Esophagus squamous epithelium (tissue), 4 donors: ENCODE measurements at regions not wholly inside any gene's neighbourhood (a gene's known extent, or its start where the extent isn't known, plus 50 kb on each side); places are given as distances from the start of the nearest gene placed in this dataset.

Source experiments
- POLR2A ChIP-seq, 4 donors: fragments of 450-650 bp; IDR thresholded peaks; one replicate each; pipeline ENCODE4 v1.6.1; 2017; ENCODE audit warnings: antibody characterized with exemption in 4 of 4, mild to moderate bottlenecking in 4 of 4, moderate library complexity in 3 of 4
- TF ChIP-seq, protein P1 (sequence below), 6 experiments: fragments of 450-650 bp in 4 of 6; fragments of 200-600 bp in 2 of 6; sonication (generic) in 2 of 6; IDR thresholded peaks; one replicate each; pipeline ENCODE4 v1.5.1; 2016 to 2019; ENCODE audit warnings: antibody characterized with exemption in 6 of 6, mild to moderate bottlenecking in 4 of 6, moderate library complexity in 4 of 6

DNA sequence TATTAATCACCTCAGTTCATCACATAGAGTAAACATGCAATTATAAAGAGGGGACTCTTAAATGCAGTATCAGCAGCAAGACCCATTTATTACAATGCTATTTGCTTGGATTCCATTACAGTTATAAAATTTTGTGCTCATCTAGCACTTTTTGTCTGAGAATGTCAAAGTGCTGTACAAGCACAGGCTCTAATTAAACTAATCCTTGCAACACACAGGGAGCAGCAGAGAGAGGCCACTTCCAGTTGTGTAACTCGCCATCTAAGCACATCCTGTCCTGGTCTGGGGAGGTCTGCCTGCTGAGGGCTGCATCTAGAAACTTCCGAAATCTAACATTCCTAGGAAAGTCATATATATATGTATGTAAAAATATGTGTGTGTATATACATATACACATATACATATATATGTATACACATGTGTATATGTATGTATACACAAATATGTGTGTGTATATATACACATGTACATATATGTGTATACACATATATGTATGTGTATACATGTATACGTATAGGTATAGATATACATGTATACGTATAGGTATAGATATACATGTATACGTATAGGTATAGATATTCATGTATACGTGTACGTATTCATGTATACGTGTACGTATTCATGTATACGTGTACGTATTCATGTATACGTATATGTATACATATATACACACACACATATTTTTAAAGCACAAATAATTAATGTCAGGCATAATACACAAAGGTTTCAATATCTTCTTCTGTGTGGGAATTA is 136.4 kb upstream of the JARID2 start:
- no peak for TF ChIP-seq POLR2A (IDR thresholded peaks at IDR 0.05)
- TF ChIP-seq, protein P1, sequence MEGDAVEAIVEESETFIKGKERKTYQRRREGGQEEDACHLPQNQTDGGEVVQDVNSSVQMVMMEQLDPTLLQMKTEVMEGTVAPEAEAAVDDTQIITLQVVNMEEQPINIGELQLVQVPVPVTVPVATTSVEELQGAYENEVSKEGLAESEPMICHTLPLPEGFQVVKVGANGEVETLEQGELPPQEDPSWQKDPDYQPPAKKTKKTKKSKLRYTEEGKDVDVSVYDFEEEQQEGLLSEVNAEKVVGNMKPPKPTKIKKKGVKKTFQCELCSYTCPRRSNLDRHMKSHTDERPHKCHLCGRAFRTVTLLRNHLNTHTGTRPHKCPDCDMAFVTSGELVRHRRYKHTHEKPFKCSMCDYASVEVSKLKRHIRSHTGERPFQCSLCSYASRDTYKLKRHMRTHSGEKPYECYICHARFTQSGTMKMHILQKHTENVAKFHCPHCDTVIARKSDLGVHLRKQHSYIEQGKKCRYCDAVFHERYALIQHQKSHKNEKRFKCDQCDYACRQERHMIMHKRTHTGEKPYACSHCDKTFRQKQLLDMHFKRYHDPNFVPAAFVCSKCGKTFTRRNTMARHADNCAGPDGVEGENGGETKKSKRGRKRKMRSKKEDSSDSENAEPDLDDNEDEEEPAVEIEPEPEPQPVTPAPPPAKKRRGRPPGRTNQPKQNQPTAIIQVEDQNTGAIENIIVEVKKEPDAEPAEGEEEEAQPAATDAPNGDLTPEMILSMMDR (IDR thresholded peaks at IDR 0.05): no peak
